ENCODE measurements at regions not wholly inside any gene's neighbourhood (a gene's known extent, or its start where the extent isn't known, plus 50 kb on each side); places are given as distances from the start of the nearest gene placed in this dataset.

- TF ChIP-seq, protein P1, sequence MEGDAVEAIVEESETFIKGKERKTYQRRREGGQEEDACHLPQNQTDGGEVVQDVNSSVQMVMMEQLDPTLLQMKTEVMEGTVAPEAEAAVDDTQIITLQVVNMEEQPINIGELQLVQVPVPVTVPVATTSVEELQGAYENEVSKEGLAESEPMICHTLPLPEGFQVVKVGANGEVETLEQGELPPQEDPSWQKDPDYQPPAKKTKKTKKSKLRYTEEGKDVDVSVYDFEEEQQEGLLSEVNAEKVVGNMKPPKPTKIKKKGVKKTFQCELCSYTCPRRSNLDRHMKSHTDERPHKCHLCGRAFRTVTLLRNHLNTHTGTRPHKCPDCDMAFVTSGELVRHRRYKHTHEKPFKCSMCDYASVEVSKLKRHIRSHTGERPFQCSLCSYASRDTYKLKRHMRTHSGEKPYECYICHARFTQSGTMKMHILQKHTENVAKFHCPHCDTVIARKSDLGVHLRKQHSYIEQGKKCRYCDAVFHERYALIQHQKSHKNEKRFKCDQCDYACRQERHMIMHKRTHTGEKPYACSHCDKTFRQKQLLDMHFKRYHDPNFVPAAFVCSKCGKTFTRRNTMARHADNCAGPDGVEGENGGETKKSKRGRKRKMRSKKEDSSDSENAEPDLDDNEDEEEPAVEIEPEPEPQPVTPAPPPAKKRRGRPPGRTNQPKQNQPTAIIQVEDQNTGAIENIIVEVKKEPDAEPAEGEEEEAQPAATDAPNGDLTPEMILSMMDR (IDR thresholded peaks at IDR 0.05) = no peak
- no peak for TF ChIP-seq POLR2A (IDR thresholded peaks at IDR 0.05)
Measured at GRCh38 chrX:2629316-2630007, 61.6 kb upstream of the CD99 start.

All from Peyer's patch (tissue), 4 donors.